Astrocyte (in vitro differentiated cells and primary cell): ENCODE measurements at regions not wholly inside any gene's neighbourhood (a gene's known extent, or its start where the extent isn't known, plus 50 kb on each side); places are given as distances from the start of the nearest gene placed in this dataset.

Source experiments
- DNase-seq: peaks from one replicate; pipeline ENCODE4 v3.0.0-alpha.2; 2010; ENCODE audit warnings: low read depth
- FAIRE-seq: peaks from 2 replicates; lab custom pipeline; 2011; peaks lifted over from hg19 to GRCh38; lab: Jason Lieb, UNC
- H2AFZ ChIP-seq: 2 replicates; pipeline ENCODE4 v1.6.0; 2012; ENCODE audit warnings: low read depth, low read length, inconsistent platforms
- H3K27ac ChIP-seq: 2 replicates; pipeline ENCODE4 v1.5.1; 2011; ENCODE audit warnings: low read depth, low read length, inconsistent platforms
- H3K27me3 ChIP-seq: 2 replicates; pipeline ENCODE4 v1.6.0; 2011; ENCODE audit warnings: low read length, inconsistent platforms; ENCODE audit not compliant: insufficient read depth
- H3K36me3 ChIP-seq: 2 replicates; pipeline ENCODE4 v1.5.1; 2011; ENCODE audit warnings: low read length, inconsistent platforms; ENCODE audit not compliant: insufficient read depth
- H3K4me1 ChIP-seq: 2 replicates; pipeline ENCODE4 v1.5.1; 2011; ENCODE audit warnings: low read length, inconsistent platforms; ENCODE audit not compliant: insufficient read depth
- H3K4me2 ChIP-seq: 2 replicates; pipeline ENCODE4 v1.6.0; 2012; ENCODE audit warnings: low read length, inconsistent platforms
- H3K4me3 ChIP-seq: 2 replicates; pipeline ENCODE4 v1.5.1; 2011; ENCODE audit warnings: low read depth, mild to moderate bottlenecking, low read length, inconsistent platforms; ENCODE audit not compliant: insufficient read depth
- H3K79me2 ChIP-seq: 2 replicates; pipeline ENCODE4 v1.6.0; 2012; ENCODE audit warnings: mild to moderate bottlenecking, low read length, inconsistent platforms; ENCODE audit not compliant: insufficient read depth
- H3K9ac ChIP-seq: 2 replicates; pipeline ENCODE4 v1.6.0; 2012; ENCODE audit warnings: mild to moderate bottlenecking, low read length, inconsistent platforms
- H3K9me3 ChIP-seq: 2 replicates; pipeline ENCODE4 v1.5.1; 2012; ENCODE audit warnings: low read depth, mild to moderate bottlenecking, low read length, inconsistent platforms; ENCODE audit not compliant: insufficient read depth
- H4K20me1 ChIP-seq: 2 replicates; pipeline ENCODE4 v1.6.0; 2012; ENCODE audit warnings: low read length, inconsistent platforms; ENCODE audit not compliant: insufficient read depth
- H3K27ac Mint-ChIP-seq: one replicate; pipeline ENCODE4 v1.8.0; 2021; ENCODE audit warnings: mild to moderate bottlenecking, mixed read lengths; ENCODE audit not compliant: unreplicated experiment
- H3K27me3 Mint-ChIP-seq: one replicate; pipeline ENCODE4 v1.8.0; 2021; ENCODE audit warnings: low read depth, mixed read lengths; ENCODE audit not compliant: unreplicated experiment
- H3K36me3 Mint-ChIP-seq: one replicate; pipeline ENCODE4 v1.8.0; 2021; ENCODE audit warnings: low read depth, mixed read lengths; ENCODE audit not compliant: unreplicated experiment
- H3K4me1 Mint-ChIP-seq: one replicate; pipeline ENCODE4 v1.8.0; 2021; ENCODE audit warnings: low read depth, mixed read lengths; ENCODE audit not compliant: unreplicated experiment
- H3K4me3 Mint-ChIP-seq: one replicate; pipeline ENCODE4 v1.8.0; 2021; ENCODE audit warnings: mild to moderate bottlenecking, moderate library complexity, mixed read lengths; ENCODE audit not compliant: unreplicated experiment
- H3K9me3 Mint-ChIP-seq: one replicate; pipeline ENCODE4 v1.8.0; 2021; ENCODE audit warnings: mild to moderate bottlenecking, mixed read lengths; ENCODE audit not compliant: unreplicated experiment
- CTCF ChIP-seq: IDR thresholded peaks from 2 replicates; pipeline ENCODE4 v1.5.1; 2011; ENCODE audit warnings: low read depth, mild to moderate bottlenecking, inconsistent platforms, low read length, moderate library complexity; ENCODE audit not compliant: insufficient read depth
- EZH2 ChIP-seq: IDR thresholded peaks from 2 replicates; pipeline ENCODE4 v1.6.1; 2012; ENCODE audit warnings: mild to moderate bottlenecking, low read length, inconsistent platforms; ENCODE audit not compliant: insufficient read depth

GRCh38 chr14:22500525-22500924, 88.5 kb downstream of the DAD1 start:
- Histone ChIP-seq H3K4me2 (no peak overlapping the region), H3K9me3 (no peaks in the 10 kb centered on the region), H2AFZ (no peak overlapping the region), H3K27me3 (no peaks in the 10 kb centered on the region), H3K4me3 (no peak overlapping the region), H3K36me3 (no peaks in the 10 kb centered on the region), H3K27ac (no peak overlapping the region), H4K20me1 (no peaks in the 10 kb centered on the region), H3K9ac (no peak overlapping the region), H3K79me2 (no peaks in the 10 kb centered on the region), H3K4me1 (no peaks in the 10 kb centered on the region)
- H3K4me1 Mint-ChIP-seq, result no peaks in the 10 kb centered on the region
- no peak overlapping the region for H3K4me3 Mint-ChIP-seq
- no peaks in the 10 kb centered on the region for H3K9me3 Mint-ChIP-seq
- no peaks in the 10 kb centered on the region for H3K36me3 Mint-ChIP-seq
- TF ChIP-seq CTCF, result no peak
- no peak for TF ChIP-seq EZH2
- H3K27ac Mint-ChIP-seq, result no peak overlapping the region
- H3K27me3 Mint-ChIP-seq, result peaks cover 16% of the 10 kb centered on the region
- DNase-seq (no peak), FAIRE-seq (no peak)

- no peaks in the 10 kb centered on the region for H3K4me1 ChIP-seq
- Mint-ChIP-seq H3K36me3 (no peaks in the 10 kb centered on the region), H3K4me1 (no peaks in the 10 kb centered on the region), H3K27me3 (peaks cover 19% of the 10 kb centered on the region), H3K9me3 (peaks cover 2% of the 10 kb centered on the region), H3K4me3 (no peak overlapping the region), H3K27ac (no peak overlapping the region)
- H2AFZ ChIP-seq, result no peak overlapping the region
- H3K4me3 ChIP-seq, result no peak overlapping the region
- H3K79me2 ChIP-seq, result no peaks in the 10 kb centered on the region
- H3K27me3 ChIP-seq, result no peaks in the 10 kb centered on the region
- H3K9me3 ChIP-seq, result no peaks in the 10 kb centered on the region
- H3K36me3 ChIP-seq, result no peaks in the 10 kb centered on the region
- TF ChIP-seq EZH2, result no peak
- TF ChIP-seq CTCF, result no peak
- H3K4me2 ChIP-seq, result no peak overlapping the region
- FAIRE-seq (no peak), DNase-seq (no peak)
- H4K20me1 ChIP-seq, result no peaks in the 10 kb centered on the region
- H3K9ac ChIP-seq, result no peak overlapping the region
- H3K27ac ChIP-seq, result no peak overlapping the region
These were observed 91.3 kb downstream of the DAD1 start for GRCh38 chr14:22497671-22498093.

- peaks cover 19% of the 10 kb centered on the region for H3K27me3 Mint-ChIP-seq
- no peak for TF ChIP-seq EZH2
- no peak for TF ChIP-seq CTCF
- Histone ChIP-seq H3K4me1 (no peaks in the 10 kb centered on the region), H3K4me2 (no peak overlapping the region), H2AFZ (no peak overlapping the region), H3K27ac (no peak overlapping the region), H4K20me1 (no peaks in the 10 kb centered on the region), H3K79me2 (no peaks in the 10 kb centered on the region), H3K36me3 (no peaks in the 10 kb centered on the region), H3K4me3 (no peak overlapping the region), H3K9ac (no peak overlapping the region), H3K27me3 (no peaks in the 10 kb centered on the region), H3K9me3 (no peaks in the 10 kb centered on the region)
- no peak for DNase-seq
- peaks cover 2% of the 10 kb centered on the region for H3K9me3 Mint-ChIP-seq
- H3K27ac Mint-ChIP-seq, result no peak overlapping the region
- no peaks in the 10 kb centered on the region for H3K36me3 Mint-ChIP-seq
- no peak overlapping the region for H3K4me3 Mint-ChIP-seq
- H3K4me1 Mint-ChIP-seq, result no peaks in the 10 kb centered on the region
- no peak for FAIRE-seq
These were observed 91.9 kb downstream of the DAD1 start for GRCh38 chr14:22497144-22497423.
